Glutamatergic neuron (in vitro differentiated cells): ENCODE measurements at regions not wholly inside any gene's neighbourhood (a gene's known extent, or its start where the extent isn't known, plus 50 kb on each side); places are given as distances from the start of the nearest gene placed in this dataset.

Experiments used
- DNase-seq: peaks from one replicate; pipeline ENCODE4 v3.0.0; 2022
- H3K27ac Mint-ChIP-seq: one replicate; pipeline ENCODE4 v1.8.0; 2020; ENCODE audit warnings: mild to moderate bottlenecking, mixed read lengths, inconsistent platforms; ENCODE audit not compliant: unreplicated experiment
- H3K27me3 Mint-ChIP-seq: one replicate; pipeline ENCODE4 v1.8.0; 2020; ENCODE audit warnings: mild to moderate bottlenecking, moderate library complexity, mixed read lengths, inconsistent platforms; ENCODE audit not compliant: unreplicated experiment
- H3K36me3 Mint-ChIP-seq: one replicate; pipeline ENCODE4 v1.8.0; 2020; ENCODE audit warnings: mild to moderate bottlenecking, mixed read lengths, inconsistent platforms; ENCODE audit not compliant: unreplicated experiment
- H3K4me1 Mint-ChIP-seq: one replicate; pipeline ENCODE4 v1.8.0; 2020; ENCODE audit warnings: mild to moderate bottlenecking, low read depth, mixed read lengths, inconsistent platforms; ENCODE audit not compliant: unreplicated experiment
- H3K4me3 Mint-ChIP-seq: one replicate; pipeline ENCODE4 v1.8.0; 2020; ENCODE audit warnings: mild to moderate bottlenecking, mixed read lengths, inconsistent platforms; ENCODE audit not compliant: unreplicated experiment
- H3K9me3 Mint-ChIP-seq: one replicate; pipeline ENCODE4 v1.8.0; 2020; ENCODE audit warnings: mild to moderate bottlenecking, moderate library complexity, mixed read lengths, inconsistent platforms; ENCODE audit not compliant: unreplicated experiment
- TF ChIP-seq, protein P1 (sequence below): fragments of 200-600 bp; sonication (generic); IDR thresholded peaks from one replicate; pipeline ENCODE4 v1.5.0; 2021; ENCODE audit not compliant: partially characterized antibody, unreplicated experiment

- Mint-ChIP-seq H3K4me3 (no peak overlapping the region), H3K9me3 (peaks cover 4% of the 10 kb centered on the region), H3K27ac (no peak overlapping the region), H3K4me1 (no peaks in the 10 kb centered on the region), H3K36me3 (peaks cover 8% of the 10 kb centered on the region), H3K27me3 (peaks cover 1% of the 10 kb centered on the region)
- TF ChIP-seq, protein P1, sequence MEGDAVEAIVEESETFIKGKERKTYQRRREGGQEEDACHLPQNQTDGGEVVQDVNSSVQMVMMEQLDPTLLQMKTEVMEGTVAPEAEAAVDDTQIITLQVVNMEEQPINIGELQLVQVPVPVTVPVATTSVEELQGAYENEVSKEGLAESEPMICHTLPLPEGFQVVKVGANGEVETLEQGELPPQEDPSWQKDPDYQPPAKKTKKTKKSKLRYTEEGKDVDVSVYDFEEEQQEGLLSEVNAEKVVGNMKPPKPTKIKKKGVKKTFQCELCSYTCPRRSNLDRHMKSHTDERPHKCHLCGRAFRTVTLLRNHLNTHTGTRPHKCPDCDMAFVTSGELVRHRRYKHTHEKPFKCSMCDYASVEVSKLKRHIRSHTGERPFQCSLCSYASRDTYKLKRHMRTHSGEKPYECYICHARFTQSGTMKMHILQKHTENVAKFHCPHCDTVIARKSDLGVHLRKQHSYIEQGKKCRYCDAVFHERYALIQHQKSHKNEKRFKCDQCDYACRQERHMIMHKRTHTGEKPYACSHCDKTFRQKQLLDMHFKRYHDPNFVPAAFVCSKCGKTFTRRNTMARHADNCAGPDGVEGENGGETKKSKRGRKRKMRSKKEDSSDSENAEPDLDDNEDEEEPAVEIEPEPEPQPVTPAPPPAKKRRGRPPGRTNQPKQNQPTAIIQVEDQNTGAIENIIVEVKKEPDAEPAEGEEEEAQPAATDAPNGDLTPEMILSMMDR, result no peak
- DNase-seq, result no peak
Measured at GRCh38 chrY:7318122-7318521, 406.6 kb upstream of the AMELY start.

- Mint-ChIP-seq H3K27me3 (no peaks in the 10 kb centered on the region), H3K4me3 (no peak overlapping the region), H3K4me1 (no peaks in the 10 kb centered on the region), H3K36me3 (peaks cover 4% of the 10 kb centered on the region), H3K9me3 (peaks cover 4% of the 10 kb centered on the region), H3K27ac (no peak overlapping the region)
- DNase-seq, result no peak
- TF ChIP-seq, protein P1, result no peak
Measured at GRCh38 chrY:7317571-7317970, 406.0 kb upstream of the AMELY start.

GRCh38 chrY:7310482-7311269 lies 399.1 kb upstream of the AMELY start:
- H3K4me3 Mint-ChIP-seq, result no peak overlapping the region
- peaks cover 7% of the 10 kb centered on the region for H3K36me3 Mint-ChIP-seq
- TF ChIP-seq, protein P1, result no peak
- no peaks in the 10 kb centered on the region for H3K27me3 Mint-ChIP-seq
- no peaks in the 10 kb centered on the region for H3K4me1 Mint-ChIP-seq
- H3K9me3 Mint-ChIP-seq, result no peaks in the 10 kb centered on the region
- DNase-seq, result no peak
- no peak overlapping the region for H3K27ac Mint-ChIP-seq

- H3K9me3 Mint-ChIP-seq, result no peaks in the 10 kb centered on the region
- H3K27me3 Mint-ChIP-seq, result no peaks in the 10 kb centered on the region
- no peaks in the 10 kb centered on the region for H3K4me1 Mint-ChIP-seq
- DNase-seq, result no peak
- H3K36me3 Mint-ChIP-seq, result peaks cover 7% of the 10 kb centered on the region
- TF ChIP-seq, protein P1, result no peak
- no peak overlapping the region for H3K4me3 Mint-ChIP-seq
- H3K27ac Mint-ChIP-seq, result no peak overlapping the region
Measured at GRCh38 chrY:7308816-7309215, 397.3 kb upstream of the AMELY start.

DNA sequence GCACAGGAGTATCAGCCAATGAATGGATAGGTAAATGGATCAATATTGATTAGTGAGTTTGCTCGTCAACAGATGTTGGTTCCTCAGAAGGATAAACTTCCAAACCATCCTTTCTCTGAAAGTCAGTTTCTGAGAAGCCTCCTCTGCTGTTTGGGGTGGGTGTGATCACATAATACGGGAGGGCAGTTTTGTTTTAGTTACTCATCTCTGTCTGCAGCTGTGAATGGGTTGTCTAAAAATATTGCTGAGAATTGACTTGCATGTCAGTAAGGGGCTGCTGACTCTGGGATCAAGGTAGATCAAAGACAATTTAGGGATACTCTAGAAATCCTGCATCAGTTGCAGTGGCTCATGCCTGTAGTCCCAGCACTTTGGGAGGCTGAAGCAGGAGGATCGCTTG lies 390.8 kb upstream of the AMELY start:
- H3K27ac Mint-ChIP-seq, result no peak overlapping the region
- H3K4me3 Mint-ChIP-seq, result no peak overlapping the region
- TF ChIP-seq, protein P1, result no peak
- no peaks in the 10 kb centered on the region for H3K9me3 Mint-ChIP-seq
- no peaks in the 10 kb centered on the region for H3K36me3 Mint-ChIP-seq
- H3K4me1 Mint-ChIP-seq, result no peaks in the 10 kb centered on the region
- H3K27me3 Mint-ChIP-seq, result no peaks in the 10 kb centered on the region
- DNase-seq, result no peak
